GM19043 (cell line): ENCODE measurements at regions not wholly inside any gene's neighbourhood (a gene's known extent, or its start where the extent isn't known, plus 50 kb on each side); places are given as distances from the start of the nearest gene placed in this dataset.
A peak's percentile ranks its signal among the peaks of the same experiment; 100 is the strongest.
"Not testable (repeated sequence)": the region's sequence is repeated elsewhere in the genome, so short reads cannot be mapped to it uniquely, and the experiment has no call there.

ENCODE experiments used
- ATAC-seq: cut with Tn5 transposase; IDR thresholded peaks from one replicate; pipeline ENCODE4 v1.9.1; 2021; ENCODE audit warnings: low read depth; ENCODE audit not compliant: unreplicated experiment

DNA sequence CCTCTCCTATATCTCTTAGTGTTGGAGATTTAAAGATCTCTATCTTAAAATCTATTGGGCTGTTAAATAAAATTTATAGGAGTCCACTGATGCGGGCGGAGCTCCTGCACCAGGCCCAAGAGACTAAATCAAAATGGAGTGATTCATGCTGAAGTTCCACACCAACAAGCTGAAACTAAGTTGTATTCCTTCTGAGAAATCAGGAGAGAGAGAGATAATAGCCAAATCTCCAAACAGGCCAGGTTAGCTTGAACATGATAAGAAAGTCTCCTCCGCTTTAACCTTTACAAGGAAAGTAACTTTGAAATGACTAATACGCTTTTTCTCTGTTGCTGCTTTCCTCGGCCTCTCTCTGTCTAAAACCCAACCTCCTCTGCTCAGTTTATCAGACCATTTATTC, 241.9 kb upstream of the NBEA start:
- no peak for ATAC-seq

DNA sequence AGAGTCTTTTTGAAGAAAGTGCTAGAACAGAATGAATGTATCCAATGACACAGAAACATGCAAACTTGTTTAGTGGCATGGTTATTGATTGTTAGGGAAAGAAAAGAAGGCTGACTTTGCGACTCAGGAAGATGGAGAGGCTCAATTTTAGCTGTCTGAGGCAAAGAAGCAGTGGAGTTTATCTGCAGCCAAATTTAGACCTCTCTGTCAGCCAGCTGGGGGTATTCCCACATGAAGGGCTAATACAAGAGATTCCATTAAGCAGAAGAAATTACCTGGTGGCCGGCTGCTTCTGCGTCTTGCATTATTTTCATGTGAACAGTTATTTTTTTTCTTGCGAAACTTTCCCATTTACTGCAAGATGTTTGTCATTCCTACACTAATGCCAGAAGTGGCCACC, 240.2 kb upstream of the NBEA start:
- ATAC-seq, result no peak

DNA sequence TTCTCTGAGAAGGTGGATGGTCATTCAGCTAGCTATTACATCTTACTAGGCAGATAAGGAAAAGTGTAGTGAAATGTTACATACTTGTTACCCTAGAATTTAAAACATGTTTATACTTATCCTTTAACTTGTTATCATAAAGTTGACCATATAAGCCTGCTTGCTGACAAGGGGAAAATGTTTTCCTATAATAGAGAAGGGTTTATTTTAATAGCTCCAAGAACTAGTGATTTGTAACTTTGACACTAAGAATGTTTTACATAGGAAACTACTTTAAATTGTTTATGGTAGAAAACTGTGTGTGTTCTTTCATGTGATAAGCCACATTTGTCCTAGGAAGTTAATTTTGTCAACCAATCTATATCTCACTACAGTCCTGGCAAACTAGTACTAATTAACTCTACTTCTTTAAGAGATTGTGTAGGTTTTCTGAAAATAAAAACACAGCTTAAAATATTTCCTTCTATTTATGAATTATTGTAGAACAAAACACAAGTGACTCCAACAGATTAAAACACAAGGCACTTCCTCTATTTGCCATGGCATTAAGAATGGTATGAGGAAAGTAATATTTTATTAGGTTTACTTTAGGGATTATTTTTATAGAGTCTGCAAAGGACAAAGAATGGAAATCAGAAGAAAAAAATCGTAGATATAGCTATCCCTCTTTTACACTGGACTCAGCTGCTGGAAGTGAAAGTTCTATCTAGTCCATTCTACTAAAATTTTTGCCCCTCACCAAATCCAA, 233.3 kb upstream of the NBEA start:
- no peak for ATAC-seq

DNA sequence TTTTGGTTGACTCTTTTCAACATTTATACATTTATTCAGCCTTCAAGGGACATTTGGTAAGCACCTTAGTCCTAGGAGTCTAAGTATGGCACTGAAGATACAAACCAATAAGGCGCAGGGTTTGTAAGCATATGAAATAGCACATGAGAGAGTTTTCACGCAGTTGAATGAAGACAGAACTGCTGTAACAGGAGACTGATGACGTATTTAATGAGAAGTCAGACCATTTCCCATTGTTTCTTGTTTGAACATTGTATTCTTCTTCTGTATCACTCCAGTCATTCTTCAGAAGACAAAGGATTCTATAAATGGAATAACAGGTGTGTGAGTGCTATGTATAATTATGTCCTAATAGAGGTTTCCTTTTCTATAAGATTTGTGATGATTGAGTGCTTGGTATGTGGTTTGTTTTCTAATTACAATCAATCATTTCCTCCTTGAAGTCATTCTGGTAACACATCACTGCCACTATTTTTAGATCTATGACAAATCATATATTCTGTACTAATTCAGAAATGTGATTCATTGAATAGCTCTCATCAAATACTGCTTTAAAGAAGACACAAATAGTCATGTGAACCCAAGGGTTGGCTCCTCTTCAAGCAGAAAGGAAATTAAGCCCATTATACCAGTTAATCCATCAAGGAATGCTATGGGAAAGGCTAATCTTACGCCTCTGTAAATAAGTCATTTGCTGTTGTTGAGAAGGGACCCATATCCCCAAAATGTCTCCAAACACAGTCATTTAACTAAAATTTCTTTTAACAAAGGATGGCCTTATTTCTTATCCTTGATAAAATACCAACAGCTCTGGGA, 222.8 kb upstream of the NBEA start:
- no peak for ATAC-seq

DNA sequence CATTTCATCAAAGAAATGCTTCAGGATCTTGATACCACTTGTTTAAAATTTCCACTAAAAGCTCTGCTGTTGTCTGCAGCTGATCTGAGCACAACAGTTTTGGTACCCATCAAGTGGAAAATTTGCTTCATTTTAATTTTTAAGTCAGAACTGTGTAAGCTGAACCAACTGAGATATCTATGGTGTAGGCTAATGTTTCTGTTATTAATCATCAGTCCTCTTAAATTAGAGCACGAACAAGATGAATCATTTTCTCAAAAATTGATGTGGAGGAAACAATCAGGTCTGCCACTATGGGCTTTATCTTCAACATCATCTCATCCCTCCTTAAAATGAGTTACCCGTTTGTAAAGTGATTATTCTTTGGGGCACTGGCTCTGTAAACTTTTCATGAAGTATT, 221.5 kb upstream of the NBEA start:
- ATAC-seq, result no peak

DNA sequence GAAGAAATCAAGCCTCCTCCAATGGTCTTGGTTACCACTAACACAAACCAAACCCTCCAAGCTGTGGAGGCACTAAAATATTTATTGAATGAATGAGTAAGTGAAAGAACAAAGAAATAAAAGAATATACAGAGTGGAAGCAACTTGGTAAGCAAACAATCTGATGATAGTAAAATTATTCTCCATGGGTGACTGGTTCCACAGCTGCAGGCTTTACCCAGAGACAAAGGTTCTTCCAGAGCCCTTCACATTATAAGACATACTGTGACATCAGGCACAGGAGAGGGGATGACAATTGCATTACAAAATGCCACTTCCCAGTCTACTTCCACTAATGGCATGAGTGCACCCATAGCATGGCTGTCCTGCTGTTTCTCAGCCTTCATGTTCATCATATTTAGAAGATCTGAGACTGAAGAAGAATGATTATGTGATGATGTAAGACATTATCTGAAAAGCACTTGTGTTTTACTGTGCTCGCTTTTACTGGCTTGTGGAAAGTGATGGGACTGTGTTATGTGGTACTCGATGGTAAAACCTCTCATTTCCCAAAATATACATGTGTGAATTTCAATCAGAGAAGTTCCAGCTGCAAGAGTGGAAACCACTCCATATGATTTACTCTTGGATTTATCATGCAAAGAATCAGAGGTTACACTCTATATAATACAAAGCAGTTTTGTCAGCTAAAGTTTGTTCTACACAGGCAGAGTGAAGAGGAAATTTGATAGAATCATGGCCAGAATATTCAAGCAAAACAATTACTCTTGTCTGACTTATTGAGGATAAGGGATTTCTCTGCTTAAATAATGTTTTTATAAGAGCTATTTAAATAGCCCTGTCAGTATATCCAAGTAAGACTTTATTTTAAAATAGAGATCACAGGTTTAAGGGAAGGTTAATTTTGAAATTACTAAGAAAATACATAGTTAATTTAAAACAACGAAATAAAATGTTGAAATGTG, 220.2 kb upstream of the NBEA start:
- no peak for ATAC-seq

DNA sequence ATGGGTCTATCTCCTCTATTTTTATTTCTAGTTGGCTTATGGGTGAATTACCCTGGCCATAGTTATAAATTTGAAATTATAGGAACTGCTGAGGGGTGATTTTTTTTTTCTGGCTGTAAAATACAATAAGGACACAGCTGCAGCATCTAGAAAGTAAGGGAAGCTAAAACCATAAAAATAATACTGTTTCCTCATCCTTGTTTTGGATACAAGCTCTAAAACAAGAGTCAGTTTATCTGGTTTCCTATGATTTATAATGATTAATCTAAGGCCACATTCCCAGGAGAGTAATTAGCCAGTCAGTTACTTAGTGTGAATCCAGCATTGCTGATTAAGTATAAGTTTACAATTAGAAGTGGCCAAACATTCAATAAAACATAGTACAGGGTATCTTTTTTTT, 219.1 kb upstream of the NBEA start:
- no peak for ATAC-seq

DNA sequence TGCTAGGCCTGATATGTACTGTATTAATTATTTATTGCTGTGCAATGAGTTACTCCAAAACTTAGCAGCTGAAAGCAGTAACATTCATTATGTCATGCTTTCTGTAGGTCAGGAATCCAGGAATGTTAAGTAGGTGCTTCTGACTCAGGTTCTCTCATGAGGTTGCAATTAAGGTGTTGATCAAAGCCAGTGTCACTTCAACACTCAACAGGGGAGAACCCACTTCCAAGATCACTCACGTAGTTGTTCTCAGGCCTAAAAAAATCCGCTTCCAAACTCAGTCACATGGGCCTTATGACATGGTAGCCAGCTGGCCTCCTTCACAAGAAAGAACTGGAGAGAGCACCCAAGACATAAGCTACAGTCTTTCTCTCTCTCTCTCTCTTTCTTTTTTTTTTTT, 211.1 kb upstream of the NBEA start:
- no peak for ATAC-seq

DNA sequence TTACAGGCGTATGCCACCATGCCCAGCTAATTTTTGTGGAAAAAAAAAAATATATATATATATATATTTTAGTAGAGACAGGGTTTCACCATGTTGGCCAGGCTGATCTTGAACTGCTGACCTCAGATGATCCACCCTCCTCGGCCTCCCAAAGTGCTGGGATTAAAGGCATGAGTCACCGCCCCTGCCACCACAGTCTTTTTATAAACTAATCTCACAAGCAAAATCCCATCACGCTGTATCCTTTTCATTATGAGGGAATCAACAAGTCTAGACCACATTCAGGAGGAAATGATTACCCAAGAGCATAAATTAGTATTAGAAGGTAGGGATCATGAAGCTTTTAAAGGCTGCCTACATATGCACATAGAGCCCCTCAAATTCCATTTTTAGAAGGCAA, 210.6 kb upstream of the NBEA start:
- no peak for ATAC-seq

DNA sequence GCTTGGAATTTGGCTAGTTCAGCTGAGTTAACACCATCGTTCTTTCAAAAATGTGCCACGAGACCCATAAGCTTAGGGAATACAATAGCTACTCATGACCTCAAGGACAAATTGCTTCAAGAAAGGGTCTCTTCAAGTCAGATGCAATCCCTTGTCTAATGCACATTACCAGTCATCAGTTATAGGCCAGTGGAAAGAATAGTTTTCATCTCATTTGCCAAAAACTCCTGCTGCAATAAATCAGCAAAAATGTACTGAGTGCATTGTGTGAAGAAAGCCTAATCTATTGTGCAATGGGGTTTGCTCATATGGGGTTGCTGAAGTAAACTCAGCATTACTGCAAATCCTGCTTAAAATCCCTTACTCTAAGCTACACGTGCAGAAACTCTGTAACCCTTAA, 208.3 kb upstream of the NBEA start:
- ATAC-seq, result no peak

DNA sequence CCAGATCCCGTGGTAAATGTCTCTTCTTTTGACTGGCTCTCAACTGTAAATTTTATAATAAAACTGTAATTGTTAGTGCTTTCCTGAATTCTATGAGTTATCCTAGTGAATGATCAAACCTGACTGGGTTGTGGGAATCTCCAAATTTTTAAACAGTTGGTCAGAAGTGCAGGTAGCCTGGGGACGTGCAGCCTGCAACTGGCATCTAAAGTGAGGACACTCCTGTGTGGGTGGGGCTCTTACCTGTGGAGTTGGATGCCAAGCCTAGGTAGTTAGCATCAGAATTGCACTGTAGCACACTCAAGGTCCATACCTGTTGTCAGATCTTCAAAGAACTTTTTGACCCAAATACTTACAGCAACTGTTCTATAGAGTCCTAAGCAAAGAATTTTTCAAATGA, 207.1 kb upstream of the NBEA start:
- no peak for ATAC-seq

DNA sequence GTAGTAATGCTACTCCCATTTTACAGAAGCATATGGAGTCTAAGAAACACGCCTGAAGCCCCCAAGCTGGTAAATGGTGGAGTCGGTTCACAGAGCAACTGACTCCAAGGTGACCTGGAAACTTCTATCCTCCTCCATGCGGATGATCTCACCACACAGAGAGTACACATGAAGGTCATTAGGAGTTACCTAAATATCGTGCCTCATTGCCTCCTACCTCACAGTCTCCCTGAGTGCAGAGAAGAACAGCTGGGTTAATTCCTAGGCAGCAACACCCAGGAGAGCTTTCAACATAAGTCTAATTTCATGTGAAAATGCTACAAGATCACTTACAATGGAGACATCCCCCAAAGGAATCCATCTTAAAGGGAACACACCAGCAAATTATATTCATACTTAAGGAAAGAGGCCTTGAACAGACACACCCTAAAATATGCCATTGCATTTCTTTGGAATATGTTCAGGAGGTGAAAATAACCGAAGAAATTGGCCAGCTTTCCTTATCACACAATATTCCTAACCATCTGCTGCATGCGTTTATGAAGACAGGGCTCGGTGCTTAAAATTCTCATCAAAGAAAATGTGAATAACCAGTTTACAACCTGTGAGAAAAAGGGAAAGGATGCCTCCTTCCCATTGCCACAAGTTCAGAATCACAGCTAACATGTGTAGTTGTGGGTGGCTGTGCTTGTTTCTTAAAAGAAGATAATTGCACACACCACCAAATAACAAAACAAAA, 203.6 kb upstream of the NBEA start:
- no peak for ATAC-seq

DNA sequence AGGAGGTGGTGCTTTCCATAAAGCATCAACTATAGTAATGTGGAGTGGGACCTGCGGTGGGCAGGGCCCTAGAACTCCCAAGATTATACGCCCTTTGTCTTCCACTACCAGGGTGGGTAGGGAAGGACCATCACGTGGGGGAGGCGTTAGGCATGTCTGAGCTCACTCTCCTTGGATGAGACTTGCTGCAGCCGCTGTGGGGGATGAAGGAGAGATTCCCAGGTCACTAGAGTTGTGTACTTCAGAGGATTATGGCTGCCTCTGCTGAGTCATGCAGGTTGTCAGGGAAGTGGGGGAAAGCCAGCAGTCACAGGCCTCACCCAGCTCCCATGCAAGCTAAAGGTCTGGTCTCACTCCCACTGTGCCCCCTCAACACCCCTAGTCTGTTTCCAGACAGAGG, 195.0 kb upstream of the NBEA start:
- not testable (repeated sequence) for ATAC-seq

DNA sequence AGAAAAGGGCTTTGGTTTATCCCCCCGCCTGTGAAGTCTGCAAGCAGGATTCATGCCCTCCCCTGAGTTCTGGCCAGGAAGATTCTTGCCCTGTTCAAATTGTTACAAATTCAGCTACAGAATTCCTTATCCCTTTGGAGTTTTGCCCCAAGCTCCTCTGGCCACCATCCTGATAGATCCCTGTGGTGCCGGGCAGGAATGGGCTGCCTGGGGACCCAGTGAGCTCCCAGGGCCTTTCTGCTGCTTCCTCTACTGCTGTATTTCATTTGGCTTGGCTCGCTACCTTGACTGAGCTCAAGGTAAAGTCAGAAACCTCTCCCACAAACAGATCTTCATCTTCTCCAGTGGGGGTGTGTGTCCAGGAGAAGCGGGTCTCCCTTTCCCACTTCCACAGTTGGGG, 194.6 kb upstream of the NBEA start:
- no peak for ATAC-seq

DNA sequence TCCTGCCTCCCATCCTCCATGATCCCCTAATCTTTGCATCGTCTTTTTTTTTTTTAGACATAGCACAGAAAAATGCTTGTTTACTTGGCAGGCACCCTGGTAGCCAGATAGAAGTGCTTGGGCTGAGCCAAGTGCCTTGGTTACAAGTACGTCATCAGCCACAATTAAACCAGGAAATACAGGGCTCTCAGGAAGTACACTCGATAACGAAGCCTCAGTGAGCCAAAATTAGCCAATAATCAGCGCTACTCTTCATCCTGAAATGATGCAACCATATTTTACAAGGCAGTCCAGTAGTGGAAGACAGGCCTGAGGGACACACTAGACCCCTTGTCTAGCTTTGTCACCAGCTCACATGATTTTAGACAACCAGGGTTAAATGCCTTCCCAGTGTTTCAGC, 194.0 kb upstream of the NBEA start:
- ATAC-seq, result no peak

DNA sequence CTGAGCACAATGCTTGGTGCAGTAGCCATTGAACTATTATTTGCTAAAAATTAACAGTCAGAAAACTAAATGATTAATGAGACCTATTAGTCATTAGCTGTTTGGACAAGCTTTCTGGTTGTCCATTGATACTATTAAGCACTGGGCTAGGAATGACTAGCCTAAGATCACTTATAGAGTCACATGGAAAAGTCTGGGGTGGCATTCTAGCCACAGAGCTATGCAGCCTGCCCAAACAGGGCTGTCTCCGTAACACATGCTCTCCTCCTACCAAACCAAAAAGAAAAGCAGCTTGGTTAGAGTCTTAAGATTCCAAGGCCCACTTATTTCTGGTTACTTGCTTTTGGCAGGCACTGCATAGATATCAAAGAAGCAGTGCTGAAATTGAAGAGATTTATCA, 193.5 kb upstream of the NBEA start:
- ATAC-seq, result no peak

DNA sequence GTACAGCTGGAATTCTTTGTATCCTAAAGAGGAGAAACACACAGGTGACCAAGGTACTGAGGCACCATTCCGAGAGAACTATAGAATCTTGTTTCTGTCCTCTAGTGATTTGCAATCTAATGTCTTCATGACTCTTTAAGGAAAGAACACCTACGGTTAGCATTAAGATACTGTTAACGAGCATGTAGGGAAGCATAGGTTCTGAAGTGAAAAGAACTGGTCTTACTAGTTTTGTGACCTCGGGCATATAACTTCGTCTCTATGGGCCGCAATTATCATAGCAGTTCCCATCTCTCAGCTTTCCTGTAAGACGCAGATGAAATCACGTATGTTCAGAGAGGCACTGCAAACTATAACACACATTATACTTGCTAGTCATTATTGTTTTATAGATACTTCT, 193.0 kb upstream of the NBEA start:
- no peak for ATAC-seq

DNA sequence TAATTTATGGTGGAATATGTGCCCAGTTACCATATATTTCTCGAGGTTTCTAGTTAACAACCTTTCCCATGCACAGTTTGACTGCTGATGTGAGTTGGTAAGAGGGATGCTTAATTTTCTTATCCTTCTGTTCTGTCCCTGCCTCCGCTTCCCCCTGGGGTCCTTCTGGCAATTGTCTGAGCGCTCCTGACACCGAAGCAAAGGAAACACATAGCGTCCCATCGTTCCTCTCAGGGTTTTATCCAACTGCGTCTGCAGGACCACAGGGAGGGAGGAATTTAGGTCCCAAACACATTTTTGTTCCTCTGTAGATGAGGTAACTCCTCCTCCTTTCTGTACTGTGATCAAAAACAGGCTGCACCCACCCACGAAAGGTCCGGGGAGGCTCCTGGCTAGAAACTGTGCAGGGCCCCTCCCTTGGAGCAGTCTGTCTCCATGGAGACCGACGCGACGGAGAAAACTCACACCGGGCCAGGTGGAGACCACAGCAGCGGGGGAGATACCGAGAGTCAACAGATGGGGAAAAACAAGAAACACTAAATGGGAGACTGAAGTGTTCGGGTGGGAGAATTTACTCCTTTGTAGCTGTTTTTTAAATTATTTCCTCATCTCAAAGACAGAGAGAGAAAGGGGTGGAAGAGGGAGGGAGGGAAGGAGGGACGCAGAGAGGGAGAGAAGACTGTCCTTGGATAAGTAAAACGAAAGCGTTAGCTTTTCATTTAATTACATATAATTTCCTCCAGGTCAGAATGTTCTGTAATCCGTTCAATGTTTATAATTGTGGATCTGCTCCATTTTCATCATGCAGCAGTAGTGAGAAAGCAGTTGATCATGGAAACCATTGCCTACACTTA, 191.8 kb upstream of the NBEA start:
- ATAC-seq, result peak; percentile 61

DNA sequence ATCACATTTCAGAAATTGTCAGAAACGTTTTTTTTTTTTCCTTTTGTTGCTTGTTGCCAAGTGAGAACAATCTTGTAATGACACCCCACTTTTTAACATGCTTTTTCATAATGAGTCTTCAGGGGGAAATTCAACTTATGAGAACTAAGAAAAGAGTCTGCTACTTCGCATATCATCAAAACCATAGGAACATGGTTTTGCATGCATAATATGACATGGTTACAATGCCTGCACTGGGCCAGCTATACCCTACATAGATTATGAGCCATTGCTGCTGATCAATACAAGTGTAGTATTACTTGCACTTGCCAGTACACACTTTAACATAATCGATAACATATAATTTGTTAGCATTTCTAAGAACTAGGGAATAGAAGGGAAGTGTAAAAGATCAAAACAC, 191.0 kb upstream of the NBEA start:
- ATAC-seq, result no peak

DNA sequence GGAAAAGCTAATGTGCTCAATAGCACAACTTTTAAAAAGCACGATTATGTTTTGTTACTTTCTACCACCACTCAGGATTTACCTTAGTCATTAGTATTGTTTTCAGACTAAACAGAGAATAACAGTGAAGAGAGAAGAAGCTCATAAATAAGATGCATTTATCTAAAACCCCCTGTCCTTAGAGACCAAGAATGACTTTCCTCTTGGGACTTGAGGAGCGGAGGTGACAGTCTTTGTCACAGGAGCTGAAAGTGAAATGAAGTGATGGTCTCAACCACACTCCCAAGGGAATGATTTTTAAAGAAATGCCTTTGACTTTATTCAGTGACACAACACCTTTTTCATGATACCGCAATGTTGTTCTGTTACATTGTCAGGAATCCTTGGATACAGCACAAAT, 190.6 kb upstream of the NBEA start:
- ATAC-seq, result no peak
